GM12892 (cell line): ENCODE measurements at regions not wholly inside any gene's neighbourhood (a gene's known extent, or its start where the extent isn't known, plus 50 kb on each side); places are given as distances from the start of the nearest gene placed in this dataset.

Experiments
- POLR2A ChIP-seq: IDR thresholded peaks from 2 replicates; pipeline ENCODE4 v1.6.1; 2011; ENCODE audit warnings: low read depth, low read length, control low read depth
- POLR2AphosphoS5 ChIP-seq: IDR thresholded peaks from 2 replicates; pipeline ENCODE4 v1.6.1; 2011; ENCODE audit warnings: low read depth, low read length, control low read depth
- TAF1 ChIP-seq: IDR thresholded peaks from 2 replicates; pipeline ENCODE4 v1.6.1; 2011; ENCODE audit warnings: low read depth, mild to moderate bottlenecking, control low read depth, low read length, borderline replicate concordance

DNA sequence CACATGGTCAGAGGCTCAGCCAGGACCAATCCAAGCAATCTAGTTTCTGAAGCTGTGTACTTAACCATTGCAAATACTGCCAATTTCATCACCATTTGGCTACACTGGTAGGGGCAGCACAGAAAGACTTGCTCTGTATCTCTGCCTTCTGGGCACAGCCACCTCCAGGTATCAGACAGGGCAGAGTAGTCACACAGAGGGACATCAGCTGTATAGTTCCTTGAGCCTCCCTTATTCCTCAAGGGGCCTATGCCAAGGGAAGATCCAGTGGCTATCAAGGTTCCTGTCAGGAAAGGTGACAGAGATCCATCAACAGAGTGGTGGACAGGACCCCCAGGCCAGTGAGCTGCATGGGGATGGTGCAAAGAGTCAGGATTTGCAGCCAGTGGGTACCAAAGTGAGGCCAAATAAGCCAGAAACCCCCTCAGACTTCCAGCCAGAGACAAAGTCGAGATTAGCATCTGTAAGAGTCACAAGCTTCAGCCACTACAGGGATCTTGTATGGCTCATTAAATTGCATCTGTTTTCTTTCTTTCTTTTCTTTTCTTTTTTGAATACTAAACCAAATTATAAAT is 381.6 kb upstream of the CPEB2 start:
- TF ChIP-seq POLR2A (no peak), POLR2AphosphoS5 (no peak), TAF1 (no peak)
